ENCODE measurements at regions not wholly inside any gene's neighbourhood (a gene's known extent, or its start where the extent isn't known, plus 50 kb on each side); places are given as distances from the start of the nearest gene placed in this dataset.

DNA sequence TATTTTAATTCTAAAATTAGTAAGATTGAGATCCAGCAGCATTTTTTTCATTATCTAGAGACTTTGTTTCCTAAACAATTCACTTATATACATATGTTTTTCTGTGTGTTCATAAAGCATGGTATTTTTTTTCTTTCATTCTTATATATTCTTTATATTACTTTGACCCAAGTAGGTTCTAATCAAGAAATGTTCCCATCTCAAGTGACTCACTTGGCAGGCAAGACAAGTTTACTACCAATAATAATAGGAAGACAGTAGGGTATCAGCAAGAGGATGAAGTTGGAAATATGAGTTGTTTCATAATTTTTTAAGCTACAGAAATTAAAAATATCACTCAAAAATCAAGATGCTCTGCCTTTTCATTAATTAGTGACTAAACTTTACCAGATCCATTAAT lies 613.4 kb upstream of the ATP2B1 start:
- H3K4me3 ChIP-seq (ENCODE audit: low read depth in 1 of 2, low read length in 2 of 2), result no peak overlapping the region
- H3K27ac ChIP-seq (ENCODE audit: low read depth in 2 of 2, low read length in 1 of 2), result no peak overlapping the region
- no peaks in the 10 kb centered on the region for H3K36me3 ChIP-seq (ENCODE audit: control insufficient read depth in 2 of 2, insufficient read depth in 2 of 2, low read length in 1 of 2)
- H3K9me3 ChIP-seq (ENCODE audit: control insufficient read depth in 2 of 2, insufficient read depth in 1 of 2, low read depth in 1 of 2, low read length in 1 of 2), result no peaks in the 10 kb centered on the region
- no peaks in the 10 kb centered on the region for H3K27me3 ChIP-seq (ENCODE audit: control insufficient read depth in 1 of 2, insufficient read depth in 2 of 2, low read length in 2 of 2)
- H3K4me1 ChIP-seq (ENCODE audit: control insufficient read depth in 2 of 2, insufficient read depth in 2 of 2, low read length in 1 of 2), result no peaks in the 10 kb centered on the region

DNA sequence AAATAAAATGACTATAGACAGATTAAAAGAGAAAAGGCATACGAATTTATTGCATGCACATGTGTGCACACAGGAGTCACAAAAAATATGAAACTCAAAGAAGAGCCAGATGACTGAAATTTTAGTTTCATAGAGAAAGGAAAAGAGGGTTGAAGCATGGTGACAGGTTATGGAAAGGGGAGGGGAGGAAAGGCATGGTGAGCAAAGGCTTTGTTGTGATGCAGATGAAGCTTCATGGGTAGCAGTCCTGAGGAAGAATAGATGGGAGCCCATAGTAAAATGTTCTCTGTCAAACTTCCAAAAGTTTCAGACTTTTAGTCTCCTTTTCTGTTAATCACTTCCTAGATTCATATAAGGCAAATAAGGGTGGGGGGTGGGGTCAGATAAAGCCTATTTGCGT lies 612.7 kb upstream of the ATP2B1 start:
- Histone ChIP-seq H3K4me3 (ENCODE audit: low read depth in 1 of 2, low read length in 2 of 2) (no peak overlapping the region), H3K4me1 (ENCODE audit: control insufficient read depth in 2 of 2, insufficient read depth in 2 of 2, low read length in 1 of 2) (no peaks in the 10 kb centered on the region), H3K9me3 (ENCODE audit: control insufficient read depth in 2 of 2, insufficient read depth in 1 of 2, low read depth in 1 of 2, low read length in 1 of 2) (no peaks in the 10 kb centered on the region), H3K36me3 (ENCODE audit: control insufficient read depth in 2 of 2, insufficient read depth in 2 of 2, low read length in 1 of 2) (no peaks in the 10 kb centered on the region), H3K27ac (ENCODE audit: low read depth in 2 of 2, low read length in 1 of 2) (no peak overlapping the region), H3K27me3 (ENCODE audit: control insufficient read depth in 1 of 2, insufficient read depth in 2 of 2, low read length in 2 of 2) (no peaks in the 10 kb centered on the region)
- WGBS, 2 donors, result 85 to 91% methylated on average over 2 of the region's 2 CpGs

- 88 to 89% methylated on average over 4 of the region's 4 CpGs for WGBS, 2 donors
Measured at GRCh38 chr12:90311561-90311960, 602.9 kb upstream of the ATP2B1 start.

GRCh38 chr12:90305379-90305778 lies 596.7 kb upstream of the ATP2B1 start:
- Histone ChIP-seq H3K4me3 (ENCODE audit: low read depth in 1 of 2, low read length in 2 of 2) (no peak overlapping the region), H3K9me3 (ENCODE audit: control insufficient read depth in 2 of 2, insufficient read depth in 1 of 2, low read depth in 1 of 2, low read length in 1 of 2) (no peaks in the 10 kb centered on the region), H3K36me3 (ENCODE audit: control insufficient read depth in 2 of 2, insufficient read depth in 2 of 2, low read length in 1 of 2) (no peaks in the 10 kb centered on the region), H3K27me3 (ENCODE audit: control insufficient read depth in 1 of 2, insufficient read depth in 2 of 2, low read length in 2 of 2) (no peaks in the 10 kb centered on the region), H3K27ac (ENCODE audit: low read depth in 2 of 2, low read length in 1 of 2) (no peak overlapping the region), H3K4me1 (ENCODE audit: control insufficient read depth in 2 of 2, insufficient read depth in 2 of 2, low read length in 1 of 2) (no peaks in the 10 kb centered on the region)
- 52 to 54% methylated on average over 3 of the region's 3 CpGs for WGBS, 2 donors

More at GRCh38 chr12:90311561-90311960, 602.9 kb upstream of the ATP2B1 start:
- Histone ChIP-seq H3K27ac (ENCODE audit: low read depth in 2 of 2, low read length in 1 of 2) (no peak overlapping the region), H3K9me3 (ENCODE audit: control insufficient read depth in 2 of 2, insufficient read depth in 1 of 2, low read depth in 1 of 2, low read length in 1 of 2) (no peaks in the 10 kb centered on the region), H3K4me1 (ENCODE audit: control insufficient read depth in 2 of 2, insufficient read depth in 2 of 2, low read length in 1 of 2) (no peaks in the 10 kb centered on the region), H3K27me3 (ENCODE audit: control insufficient read depth in 1 of 2, insufficient read depth in 2 of 2, low read length in 2 of 2) (no peaks in the 10 kb centered on the region), H3K36me3 (ENCODE audit: control insufficient read depth in 2 of 2, insufficient read depth in 2 of 2, low read length in 1 of 2) (no peaks in the 10 kb centered on the region), H3K4me3 (ENCODE audit: low read depth in 1 of 2, low read length in 2 of 2) (no peak overlapping the region)

- WGBS, 2 donors, result 86 to 89% methylated on average over 2 of the region's 2 CpGs
- Histone ChIP-seq H3K27ac (ENCODE audit: low read depth in 2 of 2, low read length in 1 of 2) (no peak overlapping the region), H3K36me3 (ENCODE audit: control insufficient read depth in 2 of 2, insufficient read depth in 2 of 2, low read length in 1 of 2) (no peaks in the 10 kb centered on the region), H3K4me3 (ENCODE audit: low read depth in 1 of 2, low read length in 2 of 2) (no peak overlapping the region), H3K4me1 (ENCODE audit: control insufficient read depth in 2 of 2, insufficient read depth in 2 of 2, low read length in 1 of 2) (no peaks in the 10 kb centered on the region), H3K27me3 (ENCODE audit: control insufficient read depth in 1 of 2, insufficient read depth in 2 of 2, low read length in 2 of 2) (no peaks in the 10 kb centered on the region), H3K9me3 (ENCODE audit: control insufficient read depth in 2 of 2, insufficient read depth in 1 of 2, low read depth in 1 of 2, low read length in 1 of 2) (no peaks in the 10 kb centered on the region)
Measured at GRCh38 chr12:90304231-90304630, 595.6 kb upstream of the ATP2B1 start.

GRCh38 chr12:90303771-90304170 lies 595.1 kb upstream of the ATP2B1 start:
- H3K36me3 ChIP-seq (ENCODE audit: control insufficient read depth in 2 of 2, insufficient read depth in 2 of 2, low read length in 1 of 2), result no peaks in the 10 kb centered on the region

DNA sequence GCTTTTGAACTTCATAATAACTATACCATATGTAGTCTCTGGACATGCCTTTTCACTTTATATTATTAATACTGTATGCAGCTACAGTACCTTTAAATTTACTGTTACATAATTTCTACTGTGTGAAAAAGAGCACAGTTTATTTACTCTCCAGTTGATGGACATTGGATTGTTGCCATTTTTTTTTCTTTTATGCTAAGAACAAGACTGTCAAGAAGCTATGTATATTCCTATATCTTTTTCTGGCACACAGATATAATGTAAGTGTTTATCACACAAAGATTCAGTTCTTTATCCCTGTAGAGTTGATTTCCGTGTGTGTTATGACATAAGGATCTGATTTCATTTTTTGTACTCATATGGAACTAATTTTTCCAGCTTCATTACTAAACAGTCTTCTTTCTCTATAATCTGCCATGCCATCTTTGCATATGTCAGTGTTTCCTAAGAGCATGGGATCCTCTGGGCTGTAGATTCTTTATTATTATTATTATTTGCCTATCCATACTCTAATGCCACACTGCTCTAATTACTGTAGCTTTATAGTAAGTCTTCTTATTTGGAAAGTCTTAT lies 593.0 kb upstream of the ATP2B1 start:
- 49 to 69% methylated on average over 1 of the region's 1 CpG for WGBS, 2 donors

More at GRCh38 chr12:90303771-90304170, 595.1 kb upstream of the ATP2B1 start:
- no peak overlapping the region for H3K4me3 ChIP-seq (ENCODE audit: low read depth in 1 of 2, low read length in 2 of 2)
- H3K27me3 ChIP-seq (ENCODE audit: control insufficient read depth in 1 of 2, insufficient read depth in 2 of 2, low read length in 2 of 2), result no peaks in the 10 kb centered on the region
- H3K27ac ChIP-seq (ENCODE audit: low read depth in 2 of 2, low read length in 1 of 2), result no peak overlapping the region
- no peaks in the 10 kb centered on the region for H3K9me3 ChIP-seq (ENCODE audit: control insufficient read depth in 2 of 2, insufficient read depth in 1 of 2, low read depth in 1 of 2, low read length in 1 of 2)
- no peaks in the 10 kb centered on the region for H3K4me1 ChIP-seq (ENCODE audit: control insufficient read depth in 2 of 2, insufficient read depth in 2 of 2, low read length in 1 of 2)

GRCh38 chr12:90301095-90301494 lies 592.5 kb upstream of the ATP2B1 start:
- no peaks in the 10 kb centered on the region for H3K27me3 ChIP-seq (ENCODE audit: control insufficient read depth in 1 of 2, insufficient read depth in 2 of 2, low read length in 2 of 2)
- no peaks in the 10 kb centered on the region for H3K36me3 ChIP-seq (ENCODE audit: control insufficient read depth in 2 of 2, insufficient read depth in 2 of 2, low read length in 1 of 2)
- H3K4me3 ChIP-seq (ENCODE audit: low read depth in 1 of 2, low read length in 2 of 2), result no peak overlapping the region
- no peak overlapping the region for H3K27ac ChIP-seq (ENCODE audit: low read depth in 2 of 2, low read length in 1 of 2)
- 73 to 87% methylated on average over 4 of the region's 4 CpGs for WGBS, 2 donors
- no peaks in the 10 kb centered on the region for H3K4me1 ChIP-seq (ENCODE audit: control insufficient read depth in 2 of 2, insufficient read depth in 2 of 2, low read length in 1 of 2)
- H3K9me3 ChIP-seq (ENCODE audit: control insufficient read depth in 2 of 2, insufficient read depth in 1 of 2, low read depth in 1 of 2, low read length in 1 of 2), result no peaks in the 10 kb centered on the region

More for the DNA sequence above, 593.0 kb upstream of the ATP2B1 start:
- Histone ChIP-seq H3K27ac (ENCODE audit: low read depth in 2 of 2, low read length in 1 of 2) (no peak overlapping the region), H3K4me3 (ENCODE audit: low read depth in 1 of 2, low read length in 2 of 2) (no peak overlapping the region), H3K27me3 (ENCODE audit: control insufficient read depth in 1 of 2, insufficient read depth in 2 of 2, low read length in 2 of 2) (no peaks in the 10 kb centered on the region), H3K4me1 (ENCODE audit: control insufficient read depth in 2 of 2, insufficient read depth in 2 of 2, low read length in 1 of 2) (no peaks in the 10 kb centered on the region), H3K36me3 (ENCODE audit: control insufficient read depth in 2 of 2, insufficient read depth in 2 of 2, low read length in 1 of 2) (no peaks in the 10 kb centered on the region), H3K9me3 (ENCODE audit: control insufficient read depth in 2 of 2, insufficient read depth in 1 of 2, low read depth in 1 of 2, low read length in 1 of 2) (no peaks in the 10 kb centered on the region)

DNA sequence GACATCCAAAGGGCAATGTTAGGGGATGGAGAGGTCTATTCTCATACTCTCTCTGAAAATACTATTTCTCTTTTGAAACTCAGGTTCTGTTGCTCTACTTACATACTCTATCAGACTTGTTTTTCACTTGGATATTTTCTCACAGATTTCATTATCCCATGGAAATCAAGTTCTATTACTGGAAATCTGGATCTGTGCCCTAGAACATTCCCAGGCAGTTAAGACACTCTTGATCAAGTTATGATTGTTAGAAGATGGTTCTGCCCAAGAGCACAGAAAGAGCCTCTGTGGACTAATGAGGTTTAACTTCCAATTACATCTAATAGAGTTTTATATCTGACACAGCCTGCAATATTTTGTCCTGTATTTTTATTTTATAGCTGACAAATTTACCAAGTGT lies 591.0 kb upstream of the ATP2B1 start:
- H3K36me3 ChIP-seq (ENCODE audit: control insufficient read depth in 2 of 2, insufficient read depth in 2 of 2, low read length in 1 of 2), result no peaks in the 10 kb centered on the region
- H3K4me3 ChIP-seq (ENCODE audit: low read depth in 1 of 2, low read length in 2 of 2), result no peak overlapping the region
- H3K27ac ChIP-seq (ENCODE audit: low read depth in 2 of 2, low read length in 1 of 2), result no peak overlapping the region
- no peaks in the 10 kb centered on the region for H3K27me3 ChIP-seq (ENCODE audit: control insufficient read depth in 1 of 2, insufficient read depth in 2 of 2, low read length in 2 of 2)
- H3K4me1 ChIP-seq (ENCODE audit: control insufficient read depth in 2 of 2, insufficient read depth in 2 of 2, low read length in 1 of 2), result no peaks in the 10 kb centered on the region
- H3K9me3 ChIP-seq (ENCODE audit: control insufficient read depth in 2 of 2, insufficient read depth in 1 of 2, low read depth in 1 of 2, low read length in 1 of 2), result no peaks in the 10 kb centered on the region

DNA sequence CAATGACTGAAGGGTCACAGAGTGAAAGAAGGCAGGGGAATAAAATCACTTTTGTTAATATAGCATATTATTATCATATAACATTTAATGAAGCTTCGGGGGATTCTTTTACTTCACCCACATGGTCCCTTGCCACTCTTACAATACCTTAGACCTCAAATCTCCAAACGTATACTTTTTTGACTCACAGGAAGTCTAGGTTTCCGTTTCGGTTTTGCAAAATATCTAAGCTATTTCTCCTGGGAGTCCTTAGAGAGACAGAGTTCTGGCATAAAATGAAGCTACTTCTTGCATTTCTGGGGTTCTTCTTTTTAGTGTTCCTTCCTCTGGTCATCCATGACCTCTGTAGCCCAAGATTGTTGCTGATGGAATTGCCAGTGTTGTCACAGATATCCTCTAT lies 590.5 kb upstream of the ATP2B1 start:
- WGBS, 2 donors, result 55 to 64% methylated on average over 4 of the region's 4 CpGs
- Histone ChIP-seq H3K9me3 (ENCODE audit: control insufficient read depth in 2 of 2, insufficient read depth in 1 of 2, low read depth in 1 of 2, low read length in 1 of 2) (no peaks in the 10 kb centered on the region), H3K4me1 (ENCODE audit: control insufficient read depth in 2 of 2, insufficient read depth in 2 of 2, low read length in 1 of 2) (no peaks in the 10 kb centered on the region), H3K27ac (ENCODE audit: low read depth in 2 of 2, low read length in 1 of 2) (no peak overlapping the region), H3K27me3 (ENCODE audit: control insufficient read depth in 1 of 2, insufficient read depth in 2 of 2, low read length in 2 of 2) (no peaks in the 10 kb centered on the region), H3K36me3 (ENCODE audit: control insufficient read depth in 2 of 2, insufficient read depth in 2 of 2, low read length in 1 of 2) (no peaks in the 10 kb centered on the region), H3K4me3 (ENCODE audit: low read depth in 1 of 2, low read length in 2 of 2) (no peak overlapping the region)
